Naive thymus-derived CD4-positive, alpha-beta T cell (primary cell): ENCODE measurements at regions not wholly inside any gene's neighbourhood (a gene's known extent, or its start where the extent isn't known, plus 50 kb on each side); places are given as distances from the start of the nearest gene placed in this dataset.

Source experiments
- ATAC-seq: fragments of 150-1000 bp; cut with Tn5 transposase; 2 replicates; pipeline ENCODE4 v1.10.0; 2021; ENCODE audit warnings: mild to moderate bottlenecking, moderate library complexity
- CTCF ChIA-PET: fragments of 350-600 bp; sonication (Branson Sonifier 250); formaldehyde crosslinking; loops from one replicate; lab custom pipeline; 2021; ENCODE audit warnings: antibody characterized with exemption; lab: Charles Lee
- POLR2A ChIA-PET: fragments of 350-600 bp; sonication (Branson Sonifier 250); formaldehyde crosslinking; loops from one replicate; lab custom pipeline; 2021; ENCODE audit warnings: antibody characterized with exemption, inconsistent platforms; lab: Charles Lee
- DNase-seq, 9 donors: peaks; one replicate each; pipeline versions ENCODE4 v3.0.0 to v3.0.0-alpha.2; 2020 to 2022; ENCODE audit warnings: mixed read lengths in 1 of 9
- H3K27ac ChIP-seq: one replicate; pipeline ENCODE4 v1.7.0; 2013; ENCODE audit warnings: mild to moderate bottlenecking, low read depth, low read length, moderate library complexity
- H3K27me3 ChIP-seq, 2 donors: one replicate each; pipeline ENCODE4 v1.7.0; 2013; ENCODE audit warnings: low read length in 2 of 2, mild to moderate bottlenecking in 2 of 2, moderate library complexity in 2 of 2; ENCODE audit not compliant: control insufficient read depth in 2 of 2, insufficient read depth in 2 of 2
- H3K36me3 ChIP-seq, 3 experiments: 1 replicate in 2 of 3; 2 replicates in 1 of 3; pipeline ENCODE4 v1.7.0; 2013; ENCODE audit warnings: low read length in 3 of 3, mild to moderate bottlenecking in 3 of 3, moderate library complexity in 1 of 3; ENCODE audit not compliant: insufficient read depth in 3 of 3, control insufficient read depth in 2 of 3
- H3K4me1 ChIP-seq, 2 donors: one replicate each; pipeline ENCODE4 v1.7.0; 2013; ENCODE audit warnings: low read length in 2 of 2, mild to moderate bottlenecking in 2 of 2, moderate library complexity in 1 of 2; ENCODE audit not compliant: control insufficient read depth in 2 of 2, insufficient read depth in 2 of 2
- H3K4me3 ChIP-seq: 2 replicates; pipeline ENCODE4 v1.7.0; 2013; ENCODE audit warnings: mild to moderate bottlenecking, low read length
- H3K9me3 ChIP-seq, 3 experiments: 1 replicate in 2 of 3; 2 replicates in 1 of 3; pipeline ENCODE4 v1.7.0; 2013; ENCODE audit warnings: low read length in 3 of 3; ENCODE audit not compliant: control insufficient read depth in 2 of 3
- H3K27ac Mint-ChIP-seq, 9 donors: one replicate each; pipeline ENCODE4 v1.8.0; 2020 to 2022; ENCODE audit warnings: mixed read lengths in 9 of 9, mild to moderate bottlenecking in 8 of 9, moderate library complexity in 5 of 9, inconsistent platforms in 2 of 9
- H3K27me3 Mint-ChIP-seq, 5 donors: one replicate each; pipeline ENCODE4 v1.8.0; 2021 to 2022; ENCODE audit warnings: mixed read lengths in 5 of 5, mild to moderate bottlenecking in 1 of 5
- H3K36me3 Mint-ChIP-seq, 5 donors: one replicate each; pipeline ENCODE4 v1.8.0; 2020 to 2022; ENCODE audit warnings: mixed read lengths in 5 of 5, mild to moderate bottlenecking in 3 of 5, inconsistent platforms in 1 of 5
- H3K4me1 Mint-ChIP-seq, 7 donors: one replicate each; pipeline ENCODE4 v1.8.0; 2020 to 2022; ENCODE audit warnings: mixed read lengths in 7 of 7, mild to moderate bottlenecking in 3 of 7, inconsistent platforms in 1 of 7
- H3K4me3 Mint-ChIP-seq, 10 donors: one replicate each; pipeline ENCODE4 v1.8.0; 2020 to 2022; ENCODE audit warnings: mild to moderate bottlenecking in 10 of 10, mixed read lengths in 10 of 10, moderate library complexity in 6 of 10, inconsistent platforms in 2 of 10
- H3K9me3 Mint-ChIP-seq, 11 donors: one replicate each; pipeline ENCODE4 v1.8.0; 2020 to 2022; ENCODE audit warnings: mixed read lengths in 11 of 11, mild to moderate bottlenecking in 4 of 11, inconsistent platforms in 1 of 11, moderate library complexity in 1 of 11
- intact Hi-C, 2 donors: fragments of 100-400 bp; cut with micrococcal nuclease; formaldehyde crosslinking; loops; one replicate each; pipeline ENCODE4 v1.15.1; 2023

DNA sequence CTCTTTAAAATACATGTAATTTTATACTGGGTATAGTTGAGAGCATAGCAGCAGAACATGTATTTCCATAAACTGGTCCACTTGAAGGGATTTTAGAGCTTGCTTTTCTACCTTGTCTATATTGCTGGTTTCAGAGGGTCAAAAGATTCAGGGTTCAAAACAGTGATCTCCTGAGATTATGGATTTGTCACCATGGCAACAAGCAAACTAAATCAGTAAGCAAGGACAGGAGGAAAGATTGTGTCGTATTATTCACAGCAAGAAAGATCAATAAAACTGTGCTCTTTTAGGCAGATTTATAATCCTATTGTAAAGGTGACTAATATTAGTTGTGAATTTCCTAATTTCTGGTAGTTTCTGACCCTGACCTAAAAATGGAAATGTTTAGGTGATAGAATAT, 496.4 kb downstream of the LMO7 start:
- no peaks in the 10 kb centered on the region for H3K36me3 Mint-ChIP-seq
- H3K27me3 Mint-ChIP-seq = peaks cover 0 to 4% (median 0%) of the 10 kb centered on the region in 5 donors
- H3K4me3 Mint-ChIP-seq = no peak overlapping the region
- intact Hi-C loops = no loop called here
- no peaks in the 10 kb centered on the region for H3K4me1 Mint-ChIP-seq
- peaks cover 0 to 6% (median 0%) of the 10 kb centered on the region in 11 donors for H3K9me3 Mint-ChIP-seq
- no peak for ATAC-seq
- Histone ChIP-seq H3K27ac (no peak overlapping the region), H3K27me3 (no peaks in the 10 kb centered on the region), H3K36me3 (no peaks in the 10 kb centered on the region), H3K4me3 (no peak overlapping the region), H3K4me1 (no peaks in the 10 kb centered on the region), H3K9me3 (no peaks in the 10 kb centered on the region)
- DNase-seq = no peak
- no peak overlapping the region for H3K27ac Mint-ChIP-seq
- ChIA-PET POLR2A (no interaction called here), CTCF (no interaction called here)

DNA sequence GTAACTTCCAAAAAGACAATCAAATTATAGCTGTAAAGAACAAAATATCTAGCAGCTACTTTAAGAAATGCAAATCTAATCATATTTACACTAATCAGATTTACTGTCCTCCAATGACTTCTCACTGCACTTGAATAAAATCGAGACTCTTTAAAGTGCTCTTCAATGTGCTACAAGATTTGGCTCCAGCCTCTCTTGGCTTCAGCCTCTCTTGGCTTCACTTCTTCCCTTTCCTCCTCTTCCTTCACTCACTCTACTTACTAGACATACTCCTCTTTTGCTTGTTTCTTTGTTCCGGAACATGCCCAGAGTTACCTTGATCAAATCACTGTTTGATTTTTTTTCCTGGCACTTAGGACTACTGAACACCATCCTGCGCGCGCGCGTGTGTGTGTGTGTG, 495.4 kb downstream of the LMO7 start:
- Histone ChIP-seq H3K36me3 (no peaks in the 10 kb centered on the region), H3K27me3 (no peaks in the 10 kb centered on the region), H3K4me3 (no peak overlapping the region), H3K27ac (no peak overlapping the region), H3K4me1 (no peaks in the 10 kb centered on the region), H3K9me3 (no peaks in the 10 kb centered on the region)
- ChIA-PET CTCF (no interaction called here), POLR2A (no interaction called here)
- Mint-ChIP-seq H3K27me3 (peaks cover 0 to 4% (median 0%) of the 10 kb centered on the region in 5 donors), H3K4me3 (no peak overlapping the region), H3K9me3 (peaks cover 0 to 3% (median 0%) of the 10 kb centered on the region in 11 donors), H3K27ac (no peak overlapping the region), H3K4me1 (no peaks in the 10 kb centered on the region), H3K36me3 (no peaks in the 10 kb centered on the region)
- ATAC-seq (no peak), DNase-seq (no peak)
- intact Hi-C loops = no loop called here

DNA sequence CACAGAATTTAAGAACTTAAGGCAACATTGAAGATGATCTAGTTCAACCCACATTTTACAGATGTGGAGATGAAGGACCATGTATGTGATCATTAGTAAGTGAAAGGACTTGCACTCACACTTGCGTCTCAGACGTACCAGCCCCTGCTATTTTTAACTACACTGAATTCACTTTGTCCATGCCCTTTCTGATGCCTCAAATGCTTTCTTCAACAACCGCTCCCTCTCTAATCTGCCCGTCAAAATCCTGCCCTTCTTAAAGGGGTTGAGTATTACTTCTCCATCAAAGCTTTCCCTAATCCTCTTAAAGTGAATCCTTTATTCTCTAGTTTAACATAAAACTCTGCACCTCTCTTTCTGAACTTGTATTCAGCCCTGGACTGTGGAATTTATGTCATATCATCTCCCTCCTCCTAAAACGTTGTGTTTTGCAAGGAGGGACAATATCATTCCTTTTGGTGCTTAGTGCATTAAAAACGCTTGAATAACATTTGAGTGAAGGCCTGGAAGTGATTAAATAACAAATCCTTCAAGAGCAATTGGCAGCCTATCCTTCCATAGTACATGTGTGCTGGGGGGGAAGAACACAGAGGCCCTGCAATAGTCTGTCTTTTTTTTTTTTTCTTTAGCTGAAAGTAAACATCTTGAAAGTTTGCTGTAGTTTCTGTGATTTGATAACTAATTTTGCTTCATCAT, 493.3 kb downstream of the LMO7 start:
- no peaks in the 10 kb centered on the region for H3K4me1 Mint-ChIP-seq
- H3K27me3 Mint-ChIP-seq = peaks cover 0 to 4% (median 0%) of the 10 kb centered on the region in 5 donors
- intact Hi-C loops = no loop called here
- no peak overlapping the region for H3K4me3 Mint-ChIP-seq
- H3K27ac ChIP-seq = no peak overlapping the region
- no peaks in the 10 kb centered on the region for H3K4me1 ChIP-seq
- peaks cover 0 to 8% (median 6%) of the 10 kb centered on the region in 11 donors for H3K9me3 Mint-ChIP-seq
- ChIA-PET POLR2A (no interaction called here), CTCF (no interaction called here)
- no peaks in the 10 kb centered on the region for H3K36me3 ChIP-seq
- H3K27ac Mint-ChIP-seq = no peak overlapping the region
- DNase-seq = no peak
- H3K27me3 ChIP-seq = no peaks in the 10 kb centered on the region
- no peak overlapping the region for H3K4me3 ChIP-seq
- ATAC-seq = no peak
- H3K36me3 Mint-ChIP-seq = no peaks in the 10 kb centered on the region
- peaks cover 0 to 3% (median 0%) of the 10 kb centered on the region in 3 experiments for H3K9me3 ChIP-seq

DNA sequence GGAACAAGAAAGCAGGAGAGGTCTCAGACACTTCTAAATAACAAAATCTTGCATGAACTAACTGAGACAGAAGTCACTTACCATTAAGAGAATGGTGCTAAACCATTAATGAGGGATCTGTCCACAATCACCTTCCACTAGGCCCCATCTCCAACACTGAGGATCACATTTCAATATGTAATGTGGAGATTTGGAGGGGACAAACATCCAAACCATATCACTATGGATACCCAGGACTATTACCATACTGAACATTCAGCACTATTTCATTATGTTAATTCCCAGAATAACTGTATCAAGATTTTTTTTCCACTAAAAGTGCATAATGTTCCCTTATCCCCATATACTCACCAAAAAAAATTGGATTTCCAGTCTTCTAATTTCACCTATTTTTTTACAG, 491.8 kb downstream of the LMO7 start:
- intact Hi-C loops = no loop called here
- Mint-ChIP-seq H3K27ac (no peak overlapping the region), H3K27me3 (peaks cover 0 to 4% (median 0%) of the 10 kb centered on the region in 5 donors), H3K36me3 (no peaks in the 10 kb centered on the region), H3K4me1 (no peaks in the 10 kb centered on the region), H3K4me3 (no peak overlapping the region), H3K9me3 (peaks cover 0 to 23% (median 12%) of the 10 kb centered on the region in 11 donors)
- no peak overlapping the region for H3K27ac ChIP-seq
- CTCF ChIA-PET = no interaction called here
- H3K4me3 ChIP-seq = no peak overlapping the region
- H3K36me3 ChIP-seq = no peaks in the 10 kb centered on the region
- DNase-seq (no peak), ATAC-seq (no peak)
- H3K9me3 ChIP-seq = peaks cover 0 to 18% (median 0%) of the 10 kb centered on the region in 3 experiments
- POLR2A ChIA-PET = no interaction called here
- no peaks in the 10 kb centered on the region for H3K27me3 ChIP-seq
- H3K4me1 ChIP-seq = no peaks in the 10 kb centered on the region

DNA sequence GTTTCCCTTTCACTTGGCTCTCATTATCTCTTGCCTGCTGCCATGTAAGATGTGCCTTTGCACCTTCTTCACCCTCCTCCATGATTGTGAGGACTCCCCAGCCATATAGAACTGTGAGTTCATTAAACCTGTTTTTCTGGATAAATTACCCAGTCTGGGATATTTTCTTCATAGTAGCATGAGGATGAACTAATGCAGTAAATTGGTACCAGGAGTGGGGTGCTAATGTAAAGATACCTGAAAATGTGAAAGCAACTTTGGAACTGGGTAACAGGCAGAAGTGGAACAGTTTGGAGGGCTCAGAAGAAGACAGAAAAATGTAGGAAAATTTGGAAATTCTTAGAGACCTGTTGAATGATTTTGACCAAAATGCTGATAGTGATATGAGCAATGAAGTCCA, 487.4 kb downstream of the LMO7 start:
- no peak overlapping the region for H3K27ac ChIP-seq
- ATAC-seq (no peak), DNase-seq (no peak)
- H3K4me3 ChIP-seq = no peak overlapping the region
- Mint-ChIP-seq H3K27ac (no peak overlapping the region), H3K9me3 (peaks cover 7 to 52% (median 20%) of the 10 kb centered on the region in 11 donors), H3K36me3 (no peaks in the 10 kb centered on the region), H3K4me1 (no peaks in the 10 kb centered on the region), H3K4me3 (no peak overlapping the region), H3K27me3 (no peaks in the 10 kb centered on the region)
- intact Hi-C loops = no loop called here
- POLR2A ChIA-PET = no interaction called here
- peaks cover 0 to 21% (median 0%) of the 10 kb centered on the region in 3 experiments for H3K9me3 ChIP-seq
- CTCF ChIA-PET = no interaction called here
- no peaks in the 10 kb centered on the region for H3K4me1 ChIP-seq
- H3K27me3 ChIP-seq = no peaks in the 10 kb centered on the region
- H3K36me3 ChIP-seq = no peaks in the 10 kb centered on the region

DNA sequence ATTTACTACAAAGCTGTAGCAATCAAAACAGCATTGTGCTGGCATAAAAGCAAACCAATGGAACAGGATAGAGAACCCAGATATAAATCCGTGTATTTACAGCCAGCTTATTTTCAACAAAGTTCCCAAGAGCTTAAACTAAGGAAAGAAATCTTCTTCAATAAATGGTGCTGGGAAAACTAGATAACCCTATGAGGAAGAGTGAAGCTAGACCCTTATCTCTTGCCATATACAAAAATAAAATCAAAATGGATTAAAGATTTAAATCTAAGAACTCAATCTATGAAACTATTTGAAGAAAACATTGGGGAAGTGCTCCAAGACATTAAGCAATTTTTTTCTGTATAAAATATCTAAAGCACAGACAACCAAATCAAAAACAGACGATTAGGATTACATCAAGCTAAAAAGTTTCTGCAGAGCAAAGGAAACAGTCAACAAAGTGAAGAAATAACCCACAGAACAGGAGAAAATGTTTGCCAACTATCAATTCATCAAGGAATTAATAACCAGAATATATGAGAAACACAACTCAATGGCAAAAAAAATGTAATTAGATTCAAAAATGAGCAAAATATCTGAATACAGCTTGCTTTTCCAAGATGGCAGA, 480.7 kb downstream of the LMO7 start:
- no peak overlapping the region for H3K27ac Mint-ChIP-seq
- no peaks in the 10 kb centered on the region for H3K36me3 ChIP-seq
- no peaks in the 10 kb centered on the region for H3K9me3 ChIP-seq
- no peaks in the 10 kb centered on the region for H3K27me3 ChIP-seq
- peaks cover 3 to 38% (median 12%) of the 10 kb centered on the region in 11 donors for H3K9me3 Mint-ChIP-seq
- POLR2A ChIA-PET = no interaction called here
- CTCF ChIA-PET = no interaction called here
- no peak overlapping the region for H3K27ac ChIP-seq
- peaks cover 0 to 6% (median 0%) of the 10 kb centered on the region in 5 donors for H3K27me3 Mint-ChIP-seq
- no peaks in the 10 kb centered on the region for H3K4me1 Mint-ChIP-seq
- ATAC-seq (no peak), DNase-seq (no peak)
- no peaks in the 10 kb centered on the region for H3K36me3 Mint-ChIP-seq
- H3K4me3 Mint-ChIP-seq = no peak overlapping the region
- no peaks in the 10 kb centered on the region for H3K4me1 ChIP-seq
- intact Hi-C loops = no loop called here
- no peak overlapping the region for H3K4me3 ChIP-seq

DNA sequence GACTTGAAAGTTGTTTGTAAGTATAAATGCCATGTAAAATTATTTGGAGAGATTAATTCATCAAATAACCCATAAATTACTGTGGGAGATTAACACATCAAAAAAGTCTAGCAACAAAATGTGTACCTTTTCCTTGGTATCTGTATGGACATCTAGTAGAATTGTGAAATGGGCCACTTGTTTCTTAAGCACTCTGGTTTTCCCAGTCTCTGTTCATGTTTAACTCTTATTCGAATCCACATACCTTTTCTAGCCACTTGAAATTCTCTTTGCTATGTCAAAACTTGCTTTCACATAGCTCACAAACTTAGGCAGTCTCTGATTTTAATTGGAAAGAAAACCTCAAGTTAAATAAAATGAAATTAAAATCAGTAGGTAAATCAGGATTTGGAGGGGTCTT, 470.6 kb downstream of the LMO7 start:
- POLR2A ChIA-PET = no interaction called here
- Mint-ChIP-seq H3K36me3 (no peaks in the 10 kb centered on the region), H3K27me3 (no peaks in the 10 kb centered on the region), H3K27ac (no peak overlapping the region), H3K4me1 (no peaks in the 10 kb centered on the region), H3K9me3 (peaks cover 0 to 10% (median 3%) of the 10 kb centered on the region in 11 donors), H3K4me3 (no peak overlapping the region)
- H3K9me3 ChIP-seq = no peaks in the 10 kb centered on the region
- ATAC-seq = no peak
- no peak for DNase-seq
- H3K36me3 ChIP-seq = no peaks in the 10 kb centered on the region
- H3K4me1 ChIP-seq = no peaks in the 10 kb centered on the region
- intact Hi-C loops = no loop called here
- H3K4me3 ChIP-seq = no peak overlapping the region
- no peak overlapping the region for H3K27ac ChIP-seq
- CTCF ChIA-PET = no interaction called here
- H3K27me3 ChIP-seq = no peaks in the 10 kb centered on the region
